ENCODE measurements at regions not wholly inside any gene's neighbourhood (a gene's known extent, or its start where the extent isn't known, plus 50 kb on each side); places are given as distances from the start of the nearest gene placed in this dataset.

GRCh38 chr3:171956181-171956683, 83.1 kb upstream of the FNDC3B start:
- H3K27ac ChIP-seq (ENCODE audit: low read depth, low read length): no peak overlapping the region
- no peaks in the 10 kb centered on the region for H3K36me3 ChIP-seq (ENCODE audit: control insufficient read depth, low read length)
- H3K9me2 ChIP-seq (replicated peaks; ENCODE audit: control insufficient read depth, low read length): no peaks in the 10 kb centered on the region
- no peak overlapping the region for H3K4me3 ChIP-seq (ENCODE audit: low read length)
- H3F3A ChIP-seq (ENCODE audit: control insufficient read depth, insufficient read depth): no peaks in the 10 kb centered on the region
- no peaks in the 10 kb centered on the region for H3K4me1 ChIP-seq (ENCODE audit: control insufficient read depth, low read length)
- H3K27me3 ChIP-seq (ENCODE audit: control insufficient read depth, low read length): no peaks in the 10 kb centered on the region
- H4K20me1 ChIP-seq (ENCODE audit: control insufficient read depth, insufficient read depth, low read depth, low read length): no peaks in the 10 kb centered on the region
- no peaks in the 10 kb centered on the region for H3K9me3 ChIP-seq (ENCODE audit: control insufficient read depth, insufficient read depth, low read length)
- no peak overlapping the region for H3K4me2 ChIP-seq (ENCODE audit: low read length)
- TF ChIP-seq CTCF (IDR thresholded peaks at IDR 0.05; ENCODE audit: low read depth, low read length, poor library complexity, severe bottlenecking) (no peak), EZH2phosphoT487 (IDR thresholded peaks at IDR 0.05; ENCODE audit: borderline replicate concordance, low read length) (no peak)
- no peaks in the 10 kb centered on the region for H3K79me2 ChIP-seq (ENCODE audit: control insufficient read depth, low read length)

GRCh38 chr3:171956705-171957104, 82.7 kb upstream of the FNDC3B start:
- Histone ChIP-seq H3K4me3 (ENCODE audit: low read length) (no peak overlapping the region), H3K9me3 (ENCODE audit: control insufficient read depth, insufficient read depth, low read length) (no peaks in the 10 kb centered on the region), H3K79me2 (ENCODE audit: control insufficient read depth, low read length) (no peaks in the 10 kb centered on the region), H3K36me3 (ENCODE audit: control insufficient read depth, low read length) (no peaks in the 10 kb centered on the region), H3K27ac (ENCODE audit: low read depth, low read length) (no peak overlapping the region), H3K4me2 (ENCODE audit: low read length) (no peak overlapping the region), H4K20me1 (ENCODE audit: control insufficient read depth, insufficient read depth, low read depth, low read length) (no peaks in the 10 kb centered on the region), H3F3A (ENCODE audit: control insufficient read depth, insufficient read depth) (no peaks in the 10 kb centered on the region), H3K9me2 (replicated peaks; ENCODE audit: control insufficient read depth, low read length) (no peaks in the 10 kb centered on the region), H3K4me1 (ENCODE audit: control insufficient read depth, low read length) (no peaks in the 10 kb centered on the region), H3K27me3 (ENCODE audit: control insufficient read depth, low read length) (no peaks in the 10 kb centered on the region)
- TF ChIP-seq EZH2phosphoT487 (IDR thresholded peaks at IDR 0.05; ENCODE audit: borderline replicate concordance, low read length): no peak
- no peak for TF ChIP-seq CTCF (IDR thresholded peaks at IDR 0.05; ENCODE audit: low read depth, low read length, poor library complexity, severe bottlenecking)

GRCh38 chr3:171959532-171960089, 79.8 kb upstream of the FNDC3B start:
- H3K4me2 ChIP-seq (ENCODE audit: low read length): no peak overlapping the region
- H3K27me3 ChIP-seq (ENCODE audit: control insufficient read depth, low read length): no peaks in the 10 kb centered on the region
- TF ChIP-seq CTCF (IDR thresholded peaks at IDR 0.05; ENCODE audit: low read depth, low read length, poor library complexity, severe bottlenecking) (no peak), EZH2phosphoT487 (IDR thresholded peaks at IDR 0.05; ENCODE audit: borderline replicate concordance, low read length) (no peak)
- H3K9me2 ChIP-seq (replicated peaks; ENCODE audit: control insufficient read depth, low read length): no peaks in the 10 kb centered on the region
- H3K79me2 ChIP-seq (ENCODE audit: control insufficient read depth, low read length): no peaks in the 10 kb centered on the region
- H3F3A ChIP-seq (ENCODE audit: control insufficient read depth, insufficient read depth): no peaks in the 10 kb centered on the region
- H3K4me3 ChIP-seq (ENCODE audit: low read length): no peak overlapping the region
- H3K36me3 ChIP-seq (ENCODE audit: control insufficient read depth, low read length): no peaks in the 10 kb centered on the region
- no peaks in the 10 kb centered on the region for H3K4me1 ChIP-seq (ENCODE audit: control insufficient read depth, low read length)
- H3K9me3 ChIP-seq (ENCODE audit: control insufficient read depth, insufficient read depth, low read length): no peaks in the 10 kb centered on the region
- H4K20me1 ChIP-seq (ENCODE audit: control insufficient read depth, insufficient read depth, low read depth, low read length): no peaks in the 10 kb centered on the region
- H3K27ac ChIP-seq (ENCODE audit: low read depth, low read length): no peak overlapping the region

All from DOHH2 (cell line).